ENCODE measurements at regions not wholly inside any gene's neighbourhood (a gene's known extent, or its start where the extent isn't known, plus 50 kb on each side); places are given as distances from the start of the nearest gene placed in this dataset.

- no peak for DNase-seq
- Histone ChIP-seq H3K4me3 (ENCODE audit: control extremely low read depth in 1 of 5, extremely low read depth in 1 of 5, insufficient read depth in 1 of 5, low read depth in 2 of 5, low read length in 4 of 5) (no peak overlapping the region), H3K36me3 (replicated peaks in 1 of 2; ENCODE audit: control extremely low read depth in 1 of 2, control insufficient read depth in 1 of 2, extremely low read depth in 1 of 2, insufficient read depth in 2 of 2, low read length in 1 of 2) (no peaks in the 10 kb centered on the region), H3K27ac (ENCODE audit: low read length in 2 of 2) (no peak overlapping the region), H4K20me1 (ENCODE audit: control insufficient read depth, insufficient read depth, low read length, poor library complexity, severe bottlenecking) (no peaks in the 10 kb centered on the region), H3K27me3 (replicated peaks in 1 of 4; ENCODE audit: control extremely low read depth in 1 of 4, control insufficient read depth in 3 of 4, insufficient read depth in 4 of 4, low read length in 3 of 4) (no peaks in the 10 kb centered on the region), H3K79me2 (ENCODE audit: control insufficient read depth, insufficient read depth, low read length) (no peaks in the 10 kb centered on the region), H3K4me1 (ENCODE audit: control insufficient read depth in 2 of 2, insufficient read depth in 2 of 2, low read length in 2 of 2) (no peaks in the 10 kb centered on the region), H2AFZ (ENCODE audit: insufficient read depth, low read depth, low read length, poor library complexity, severe bottlenecking) (no peak overlapping the region), H3K9ac (ENCODE audit: low read length) (no peak overlapping the region), H3K4me2 (replicated peaks; ENCODE audit: low read depth, low read length, poor library complexity, severe bottlenecking) (no peak overlapping the region), H3K9me3 (ENCODE audit: control extremely low read depth in 1 of 3, control insufficient read depth in 2 of 3, insufficient read depth in 1 of 3, low read length in 2 of 3) (no peaks in the 10 kb centered on the region)
- ChIA-PET POLR2A (no interaction called here), CTCF (no interaction called here)
- Mint-ChIP-seq H3K4me1 (no peaks in the 10 kb centered on the region), H3K27ac (no peak overlapping the region), H3K27me3 (peaks cover 21% of the 10 kb centered on the region), H3K4me3 (no peak overlapping the region), H3K9me3 (ENCODE audit: insufficient read depth) (no peaks in the 10 kb centered on the region)
- TF ChIP-seq, protein P1, sequence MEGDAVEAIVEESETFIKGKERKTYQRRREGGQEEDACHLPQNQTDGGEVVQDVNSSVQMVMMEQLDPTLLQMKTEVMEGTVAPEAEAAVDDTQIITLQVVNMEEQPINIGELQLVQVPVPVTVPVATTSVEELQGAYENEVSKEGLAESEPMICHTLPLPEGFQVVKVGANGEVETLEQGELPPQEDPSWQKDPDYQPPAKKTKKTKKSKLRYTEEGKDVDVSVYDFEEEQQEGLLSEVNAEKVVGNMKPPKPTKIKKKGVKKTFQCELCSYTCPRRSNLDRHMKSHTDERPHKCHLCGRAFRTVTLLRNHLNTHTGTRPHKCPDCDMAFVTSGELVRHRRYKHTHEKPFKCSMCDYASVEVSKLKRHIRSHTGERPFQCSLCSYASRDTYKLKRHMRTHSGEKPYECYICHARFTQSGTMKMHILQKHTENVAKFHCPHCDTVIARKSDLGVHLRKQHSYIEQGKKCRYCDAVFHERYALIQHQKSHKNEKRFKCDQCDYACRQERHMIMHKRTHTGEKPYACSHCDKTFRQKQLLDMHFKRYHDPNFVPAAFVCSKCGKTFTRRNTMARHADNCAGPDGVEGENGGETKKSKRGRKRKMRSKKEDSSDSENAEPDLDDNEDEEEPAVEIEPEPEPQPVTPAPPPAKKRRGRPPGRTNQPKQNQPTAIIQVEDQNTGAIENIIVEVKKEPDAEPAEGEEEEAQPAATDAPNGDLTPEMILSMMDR (IDR thresholded peaks at IDR 0.05), result no peak
- no peak for TF ChIP-seq EZH2 (IDR thresholded peaks at IDR 0.05; ENCODE audit: borderline replicate concordance, insufficient read depth, low read depth, low read length, poor library complexity, severe bottlenecking)
- WGBS (ENCODE audit: insufficient coverage), result 50% methylated on average over 1 of the region's 2 CpGs
- intact Hi-C loops (cut with micrococcal nuclease), result no loop called here
- ATAC-seq (ENCODE audit: low read depth), result no peak
These were observed 112.3 kb upstream of the SFRP2 start for GRCh38 chr4:153901220-153901619.

GRCh38 chr4:153900426-153900825, 111.5 kb upstream of the SFRP2 start:
- ChIA-PET CTCF (no interaction called here), POLR2A (no interaction called here)
- intact Hi-C loops (cut with micrococcal nuclease), result no loop called here
- Histone ChIP-seq H4K20me1 (ENCODE audit: control insufficient read depth, insufficient read depth, low read length, poor library complexity, severe bottlenecking) (no peaks in the 10 kb centered on the region), H3K9ac (ENCODE audit: low read length) (no peak overlapping the region), H3K27ac (ENCODE audit: low read length in 2 of 2) (no peak overlapping the region), H3K27me3 (replicated peaks in 1 of 4; ENCODE audit: control extremely low read depth in 1 of 4, control insufficient read depth in 3 of 4, insufficient read depth in 4 of 4, low read length in 3 of 4) (no peaks in the 10 kb centered on the region), H3K9me3 (ENCODE audit: control extremely low read depth in 1 of 3, control insufficient read depth in 2 of 3, insufficient read depth in 1 of 3, low read length in 2 of 3) (no peaks in the 10 kb centered on the region), H3K4me1 (ENCODE audit: control insufficient read depth in 2 of 2, insufficient read depth in 2 of 2, low read length in 2 of 2) (no peaks in the 10 kb centered on the region), H3K4me2 (replicated peaks; ENCODE audit: low read depth, low read length, poor library complexity, severe bottlenecking) (no peak overlapping the region), H2AFZ (ENCODE audit: insufficient read depth, low read depth, low read length, poor library complexity, severe bottlenecking) (no peak overlapping the region), H3K4me3 (ENCODE audit: control extremely low read depth in 1 of 5, extremely low read depth in 1 of 5, insufficient read depth in 1 of 5, low read depth in 2 of 5, low read length in 4 of 5) (no peak overlapping the region), H3K79me2 (ENCODE audit: control insufficient read depth, insufficient read depth, low read length) (no peaks in the 10 kb centered on the region), H3K36me3 (replicated peaks in 1 of 2; ENCODE audit: control extremely low read depth in 1 of 2, control insufficient read depth in 1 of 2, extremely low read depth in 1 of 2, insufficient read depth in 2 of 2, low read length in 1 of 2) (no peaks in the 10 kb centered on the region)
- ATAC-seq (ENCODE audit: low read depth), result no peak
- TF ChIP-seq, protein P1 (IDR thresholded peaks at IDR 0.05), result no peak
- no peak for DNase-seq
- H3K4me1 Mint-ChIP-seq, result no peaks in the 10 kb centered on the region
- H3K9me3 Mint-ChIP-seq (ENCODE audit: insufficient read depth), result no peaks in the 10 kb centered on the region
- 92% methylated on average over 5 of the region's 6 CpGs for WGBS (ENCODE audit: insufficient coverage)
- H3K27me3 Mint-ChIP-seq, result peaks cover 17% of the 10 kb centered on the region
- no peak overlapping the region for H3K4me3 Mint-ChIP-seq
- H3K27ac Mint-ChIP-seq, result no peak overlapping the region
